HFFc6 (cell line): ENCODE measurements at regions not wholly inside any gene's neighbourhood (a gene's known extent, or its start where the extent isn't known, plus 50 kb on each side); places are given as distances from the start of the nearest gene placed in this dataset.
"Not testable (repeated sequence)": the region's sequence is repeated elsewhere in the genome, so short reads cannot be mapped to it uniquely, and the experiment has no call there.

Experiments used
- DNase-seq: peaks from one replicate; pipeline ENCODE4 v3.0.0-alpha.2; 2018
- H3K27ac Mint-ChIP-seq: 2 replicates; pipeline ENCODE4 v1.8.0; 2020; ENCODE audit warnings: mild to moderate bottlenecking, mixed read lengths
- H3K27me3 Mint-ChIP-seq: 2 replicates; pipeline ENCODE4 v1.8.0; 2021; ENCODE audit warnings: mild to moderate bottlenecking, moderate library complexity, mixed read lengths; ENCODE audit not compliant: insufficient read depth
- H3K36me3 Mint-ChIP-seq: 2 replicates; pipeline ENCODE4 v1.8.0; 2021; ENCODE audit warnings: low read depth, mixed read lengths
- H3K4me1 Mint-ChIP-seq: 2 replicates; pipeline ENCODE4 v1.8.0; 2020; ENCODE audit warnings: low read depth, mixed read lengths
- H3K4me3 Mint-ChIP-seq: 2 replicates; pipeline ENCODE4 v1.8.0; 2020; ENCODE audit warnings: mild to moderate bottlenecking, moderate library complexity, mixed read lengths
- H3K9me3 Mint-ChIP-seq: 2 replicates; pipeline ENCODE4 v1.8.0; 2020; ENCODE audit warnings: mild to moderate bottlenecking, mixed read lengths
- CTCF ChIP-seq: fragments of 200-600 bp; sonication (generic); IDR thresholded peaks from 2 replicates; pipeline ENCODE4 v1.5.0; 2021; ENCODE audit warnings: antibody characterized with exemption, mild to moderate bottlenecking

- Mint-ChIP-seq H3K4me1 (no peaks in the 10 kb centered on the region), H3K27me3 (no peaks in the 10 kb centered on the region), H3K27ac (no peak overlapping the region), H3K9me3 (peaks cover 27% of the 10 kb centered on the region), H3K4me3 (no peak overlapping the region), H3K36me3 (no peaks in the 10 kb centered on the region)
- no peak for DNase-seq
- no peak for TF ChIP-seq CTCF
These were observed 721.0 kb downstream of the PLCL1 start for GRCh38 chr2:198525211-198525969.

DNA sequence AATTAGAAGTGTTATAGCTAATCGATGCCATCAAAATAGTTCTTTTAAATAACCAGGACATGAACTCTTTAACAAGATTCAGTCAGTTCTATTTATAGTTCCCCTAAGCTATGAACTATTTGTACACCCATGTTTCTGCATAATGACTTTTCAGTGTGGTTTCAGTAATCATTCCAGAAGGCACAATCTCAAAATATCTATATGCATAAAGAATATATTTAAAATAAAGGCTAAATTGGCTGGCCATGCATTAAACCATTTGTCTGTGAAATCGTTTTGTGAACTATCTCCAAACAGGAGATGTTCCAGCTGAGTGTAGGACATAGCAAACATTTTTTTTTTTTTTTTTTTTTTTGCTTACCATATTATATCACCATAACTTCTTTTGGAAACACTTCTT lies 719.3 kb downstream of the PLCL1 start:
- no peaks in the 10 kb centered on the region for H3K27me3 Mint-ChIP-seq
- H3K4me3 Mint-ChIP-seq = no peak overlapping the region
- no peak for TF ChIP-seq CTCF
- H3K27ac Mint-ChIP-seq = no peak overlapping the region
- no peak for DNase-seq
- H3K36me3 Mint-ChIP-seq = no peaks in the 10 kb centered on the region
- no peaks in the 10 kb centered on the region for H3K4me1 Mint-ChIP-seq
- H3K9me3 Mint-ChIP-seq = peaks cover 11% of the 10 kb centered on the region; the same call in 1 of the 2 replicates

- DNase-seq = no peak
- TF ChIP-seq CTCF = no peak
- Mint-ChIP-seq H3K27ac (no peak overlapping the region), H3K36me3 (no peaks in the 10 kb centered on the region), H3K4me3 (no peak overlapping the region), H3K9me3 (peaks cover 9% of the 10 kb centered on the region; the same call in 1 of the 2 replicates), H3K4me1 (no peaks in the 10 kb centered on the region), H3K27me3 (no peaks in the 10 kb centered on the region)
These were observed 714.5 kb downstream of the PLCL1 start for GRCh38 chr2:198518935-198519334.

- Mint-ChIP-seq H3K27ac (no peak overlapping the region), H3K27me3 (no peaks in the 10 kb centered on the region), H3K36me3 (no peaks in the 10 kb centered on the region), H3K4me1 (no peaks in the 10 kb centered on the region), H3K4me3 (no peak overlapping the region), H3K9me3 (peaks cover 4% of the 10 kb centered on the region; the same call in 1 of the 2 replicates)
- DNase-seq = no peak
- TF ChIP-seq CTCF = no peak
These were observed 713.6 kb downstream of the PLCL1 start for GRCh38 chr2:198517976-198518375.

DNA sequence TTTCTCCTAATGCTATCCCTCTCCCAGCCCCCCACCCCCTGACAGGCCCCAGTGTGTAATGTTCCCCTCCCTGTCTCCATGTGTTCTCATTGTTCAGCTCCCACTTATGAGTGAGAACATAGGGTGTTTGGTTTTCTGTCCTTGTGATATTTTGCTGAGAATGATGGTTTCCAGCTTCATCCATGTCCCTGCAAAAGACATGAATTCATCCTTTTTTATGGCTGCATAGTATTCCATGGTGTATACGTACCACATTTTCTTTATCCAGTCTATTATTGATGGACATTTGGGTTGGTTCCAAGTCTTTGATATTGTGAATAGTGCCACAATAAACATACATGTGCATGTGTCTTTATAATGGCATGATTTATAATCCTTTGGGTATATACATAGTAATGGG lies 704.2 kb downstream of the PLCL1 start:
- H3K9me3 Mint-ChIP-seq = peaks cover 31% of the 10 kb centered on the region
- H3K4me1 Mint-ChIP-seq, H3K4me3 Mint-ChIP-seq, H3K27me3 Mint-ChIP-seq, DNase-seq, H3K27ac Mint-ChIP-seq, H3K36me3 Mint-ChIP-seq: not testable (repeated sequence)

DNA sequence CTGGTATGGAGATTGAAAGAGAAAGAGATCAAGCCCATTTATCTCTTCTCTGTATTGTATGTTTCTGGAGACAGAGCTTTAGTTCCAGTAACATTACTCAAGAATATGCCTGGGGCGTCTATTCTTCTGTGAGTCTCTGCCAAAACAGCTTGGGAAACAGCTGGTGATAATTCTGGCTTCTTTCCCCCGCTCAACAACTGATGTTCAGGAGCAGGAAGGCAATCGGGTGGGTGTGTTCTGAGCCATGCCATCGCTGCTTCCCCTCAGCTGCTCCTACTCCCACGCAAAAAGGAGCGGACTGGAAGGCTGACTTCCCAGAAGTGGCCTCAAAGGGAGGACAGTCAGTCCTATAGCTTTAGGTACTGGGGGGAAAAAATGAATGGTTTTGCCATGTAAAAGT lies 695.1 kb downstream of the PLCL1 start:
- TF ChIP-seq CTCF = no peak
- Mint-ChIP-seq H3K27ac (no peak overlapping the region), H3K36me3 (no peaks in the 10 kb centered on the region), H3K27me3 (no peaks in the 10 kb centered on the region), H3K4me3 (no peak overlapping the region), H3K9me3 (peaks cover 51% of the 10 kb centered on the region), H3K4me1 (no peaks in the 10 kb centered on the region)
- DNase-seq = no peak
